Fibroblast of lung (primary cell): ENCODE measurements at regions not wholly inside any gene's neighbourhood (a gene's known extent, or its start where the extent isn't known, plus 50 kb on each side); places are given as distances from the start of the nearest gene placed in this dataset.

ENCODE experiments used
- DNase-seq, 2 donors: peaks; one replicate each; pipeline versions ENCODE4 v3.0.0 to v3.0.0-alpha.2; 2010; ENCODE audit warnings: low read depth in 2 of 2
- H2AFZ ChIP-seq: 2 replicates; pipeline ENCODE4 v1.5.1; 2012; ENCODE audit warnings: low read length, control low read depth, inconsistent platforms
- H3K27ac ChIP-seq: 2 replicates; pipeline ENCODE4 v1.5.1; 2011; ENCODE audit warnings: low read length, control low read depth; ENCODE audit not compliant: insufficient read depth
- H3K27me3 ChIP-seq: 2 replicates; pipeline ENCODE4 v1.5.1; 2011; ENCODE audit warnings: mild to moderate bottlenecking, low read length; ENCODE audit not compliant: control insufficient read depth, insufficient read depth
- H3K36me3 ChIP-seq: 2 replicates; pipeline ENCODE4 v1.5.1; 2011; ENCODE audit warnings: low read length; ENCODE audit not compliant: control insufficient read depth, insufficient read depth
- H3K4me1 ChIP-seq: 2 replicates; pipeline ENCODE4 v1.5.1; 2011; ENCODE audit warnings: low read length; ENCODE audit not compliant: control insufficient read depth, insufficient read depth; ENCODE audit errors: extremely low read depth
- H3K4me2 ChIP-seq: 2 replicates; pipeline ENCODE4 v1.5.1; 2011; ENCODE audit warnings: low read length, control low read depth; ENCODE audit not compliant: insufficient read depth; ENCODE audit errors: extremely low read depth
- H3K4me3 ChIP-seq, 4 experiments: fragments of 200-600 bp in 1 of 4; sonication (generic) in 1 of 4; replicated peaks in 1 of 4; 2 replicates each; pipeline ENCODE4 v1.5.1; 2011 to 2016; ENCODE audit warnings: low read length in 4 of 4, low read depth in 3 of 4, mild to moderate bottlenecking in 3 of 4, control low read depth in 2 of 4, inconsistent platforms in 1 of 4, mixed read lengths in 1 of 4; ENCODE audit not compliant: insufficient read depth in 1 of 4; ENCODE audit errors: control extremely low read depth in 1 of 4
- H3K79me2 ChIP-seq: 2 replicates; pipeline ENCODE4 v1.5.1; 2012; ENCODE audit warnings: mild to moderate bottlenecking, low read length, inconsistent platforms; ENCODE audit not compliant: control insufficient read depth, insufficient read depth
- H3K9ac ChIP-seq: 2 replicates; pipeline ENCODE4 v1.5.1; 2011; ENCODE audit warnings: mild to moderate bottlenecking, low read length, control low read depth; ENCODE audit not compliant: insufficient read depth
- H3K9me3 ChIP-seq: 2 replicates; pipeline ENCODE4 v1.5.1; 2012; ENCODE audit warnings: low read depth, low read length; ENCODE audit not compliant: control insufficient read depth, insufficient read depth
- H4K20me1 ChIP-seq: 2 replicates; pipeline ENCODE4 v1.5.1; 2011; ENCODE audit warnings: low read length; ENCODE audit not compliant: control insufficient read depth, insufficient read depth; ENCODE audit errors: extremely low read depth
- CTCF ChIP-seq, 2 donors: IDR thresholded peaks in 1 of 2; conservative IDR thresholded peaks in 1 of 2; 1 replicate in 1 of 2; 2 replicates in 1 of 2; pipeline ENCODE4 v1.5.1; 2011 to 2012; ENCODE audit warnings: low read length in 2 of 2, control low read depth in 1 of 2, inconsistent platforms in 1 of 2, low read depth in 1 of 2, mild to moderate bottlenecking in 1 of 2
- EZH2 ChIP-seq: IDR thresholded peaks from 2 replicates; pipeline ENCODE4 v1.5.1; 2012; ENCODE audit warnings: low read length, control low read depth, mild to moderate bottlenecking; ENCODE audit errors: missing control alignments

- no peaks in the 10 kb centered on the region for H3K4me1 ChIP-seq
- no peak for DNase-seq
- no peaks in the 10 kb centered on the region for H3K27me3 ChIP-seq
- TF ChIP-seq EZH2 (no peak), CTCF (conservative IDR thresholded peaks at IDR 0.05 in 1 of 2, IDR thresholded peaks at IDR 0.05 in 1 of 2; ENCODE audit: low read depth in 1 of 2, low read length in 2 of 2) (no peak)
- no peak overlapping the region for H3K9ac ChIP-seq
- H3K4me3 ChIP-seq, result no peak overlapping the region
- no peak overlapping the region for H3K27ac ChIP-seq
- H3K4me2 ChIP-seq, result no peak overlapping the region
- H4K20me1 ChIP-seq, result no peaks in the 10 kb centered on the region
- no peaks in the 10 kb centered on the region for H3K79me2 ChIP-seq
- no peaks in the 10 kb centered on the region for H3K36me3 ChIP-seq
- H3K9me3 ChIP-seq, result no peaks in the 10 kb centered on the region
- no peak overlapping the region for H2AFZ ChIP-seq
Observed at GRCh38 chr21:16913010-16913409, 599.8 kb upstream of the CXADR start.

GRCh38 chr21:16928439-16928838 lies 584.4 kb upstream of the CXADR start:
- no peak for TF ChIP-seq EZH2
- TF ChIP-seq CTCF (conservative IDR thresholded peaks at IDR 0.05 in 1 of 2, IDR thresholded peaks at IDR 0.05 in 1 of 2; ENCODE audit: low read depth in 1 of 2, low read length in 2 of 2), result no peak
- no peaks in the 10 kb centered on the region for H3K4me1 ChIP-seq
- H3K4me2 ChIP-seq, result no peak overlapping the region

DNA sequence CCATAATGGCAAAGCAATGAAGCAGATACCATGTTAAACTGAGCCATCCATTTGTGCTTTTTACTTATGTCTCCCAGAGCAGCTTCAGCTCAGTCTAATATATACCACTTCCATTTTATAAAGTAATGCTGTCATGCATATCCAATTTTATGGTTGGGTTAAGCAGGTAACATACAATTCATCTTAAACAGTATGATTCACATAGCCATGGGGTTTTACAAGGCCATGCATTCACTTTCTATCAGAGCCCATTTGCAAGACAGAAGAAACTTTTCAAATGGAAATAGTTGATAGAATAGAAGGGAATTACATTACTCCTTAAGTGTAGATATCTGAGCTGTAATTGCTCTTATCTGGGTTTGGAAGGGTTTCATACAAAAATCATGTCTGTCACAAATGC lies 580.5 kb upstream of the CXADR start:
- H3K27ac ChIP-seq, result no peak overlapping the region
- no peak for TF ChIP-seq CTCF (conservative IDR thresholded peaks at IDR 0.05 in 1 of 2, IDR thresholded peaks at IDR 0.05 in 1 of 2; ENCODE audit: low read depth in 1 of 2, low read length in 2 of 2)
- TF ChIP-seq EZH2, result no peak
- H2AFZ ChIP-seq, result no peak overlapping the region
- H3K4me2 ChIP-seq, result no peak overlapping the region
- DNase-seq, result no peak
- H3K4me1 ChIP-seq, result no peaks in the 10 kb centered on the region
- no peaks in the 10 kb centered on the region for H3K79me2 ChIP-seq
- no peaks in the 10 kb centered on the region for H3K9me3 ChIP-seq
- H3K9ac ChIP-seq, result no peak overlapping the region
- H3K4me3 ChIP-seq, result no peak overlapping the region
- no peaks in the 10 kb centered on the region for H3K27me3 ChIP-seq
- no peaks in the 10 kb centered on the region for H4K20me1 ChIP-seq
- H3K36me3 ChIP-seq, result no peaks in the 10 kb centered on the region

More at GRCh38 chr21:16928439-16928838, 584.4 kb upstream of the CXADR start:
- DNase-seq, result no peak
- Histone ChIP-seq H2AFZ (no peak overlapping the region), H4K20me1 (no peaks in the 10 kb centered on the region), H3K4me3 (no peak overlapping the region), H3K9ac (no peak overlapping the region), H3K79me2 (no peaks in the 10 kb centered on the region), H3K27me3 (no peaks in the 10 kb centered on the region), H3K27ac (no peak overlapping the region), H3K36me3 (no peaks in the 10 kb centered on the region), H3K9me3 (no peaks in the 10 kb centered on the region)
